CD4-positive, alpha-beta T cell treated with Interleukin-15 for 1 hour (primary cell): ENCODE measurements at regions not wholly inside any gene's neighbourhood (a gene's known extent, or its start where the extent isn't known, plus 50 kb on each side); places are given as distances from the start of the nearest gene placed in this dataset.

Experiments used
- DNase-seq: peaks from one replicate; pipeline ENCODE4 v3.0.0-alpha.2; 2020

GRCh38 chr13:106906426-106906996 is 338.6 kb upstream of the ARGLU1 start:
- no peak for DNase-seq

DNA sequence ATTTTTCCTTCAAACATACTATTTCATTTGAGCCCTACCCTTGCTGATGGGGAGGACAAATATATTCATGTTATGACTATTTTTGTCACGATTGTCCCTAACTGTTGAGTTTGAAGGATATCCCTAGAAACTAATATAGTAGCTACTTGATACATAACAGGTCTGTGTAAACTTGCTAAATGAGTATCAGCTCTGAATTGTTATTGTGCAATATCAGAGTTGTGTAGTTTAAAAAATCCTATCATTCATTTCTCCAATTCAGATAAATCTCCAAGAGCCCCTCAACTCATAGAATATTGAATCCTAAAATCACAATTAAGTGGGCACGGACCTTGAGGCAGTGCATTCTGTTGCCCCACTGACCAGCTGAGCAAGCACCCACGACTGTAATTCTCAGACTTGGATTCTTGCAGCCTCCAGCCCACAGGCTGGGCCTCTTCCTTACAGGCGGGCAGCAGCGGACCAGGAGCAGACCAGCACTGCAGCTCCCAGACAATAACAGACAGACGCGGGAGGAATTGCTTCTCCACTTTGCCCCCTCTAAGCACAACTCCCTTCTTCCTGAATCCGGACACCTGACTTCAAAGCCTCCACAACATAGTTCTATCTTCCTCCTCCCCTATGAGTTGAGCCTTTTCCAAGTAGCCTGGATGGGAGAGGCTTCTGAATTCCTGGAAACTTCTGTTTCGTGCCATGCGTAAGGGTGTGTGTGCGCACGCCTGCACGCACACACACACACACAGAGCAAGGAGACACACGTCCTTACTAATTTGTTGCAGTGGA is 337.6 kb upstream of the ARGLU1 start:
- no peak for DNase-seq

- DNase-seq, result no peak
These were observed 331.5 kb upstream of the ARGLU1 start for GRCh38 chr13:106899442-106899841.

DNA sequence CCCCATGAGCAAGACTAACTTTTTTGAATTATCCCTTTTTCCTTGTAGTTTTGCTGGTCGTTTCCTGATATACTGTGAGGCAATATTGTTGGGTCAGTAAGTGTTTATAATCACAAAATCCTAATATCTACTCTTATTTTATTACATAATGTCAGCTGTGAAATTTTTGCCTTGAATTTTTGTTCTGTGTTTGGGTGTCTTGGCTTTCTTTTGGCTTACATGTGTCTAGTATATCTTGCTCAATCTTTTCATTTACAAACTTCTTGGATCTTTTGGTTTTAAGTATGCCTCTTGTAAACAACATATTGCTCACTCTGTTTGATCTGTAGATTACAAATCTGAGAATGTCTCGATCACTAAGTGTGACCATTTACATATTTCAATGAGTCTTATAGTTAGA is 330.3 kb upstream of the ARGLU1 start:
- DNase-seq, result no peak

GRCh38 chr13:106888148-106888547 is 320.2 kb upstream of the ARGLU1 start:
- DNase-seq, result no peak

DNA sequence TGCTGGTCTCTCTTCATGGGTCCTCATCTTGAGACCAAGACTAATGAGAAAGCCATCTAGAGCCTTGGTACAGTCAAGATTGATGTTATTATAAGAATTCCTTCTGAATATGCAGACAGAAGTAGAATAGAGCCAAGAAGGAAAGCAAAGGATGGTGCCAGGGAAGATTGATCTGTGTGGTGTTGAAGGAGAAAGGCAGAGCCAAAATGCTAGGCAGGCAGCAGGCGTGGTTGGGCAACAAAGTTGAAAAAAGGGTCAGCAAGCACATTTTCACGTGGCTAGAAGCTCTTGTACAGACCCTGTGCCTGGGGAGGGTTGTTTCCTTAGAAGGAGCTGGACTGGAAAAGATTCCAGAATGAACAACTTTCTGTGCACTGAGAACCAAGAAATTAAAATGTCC is 319.7 kb upstream of the ARGLU1 start:
- no peak for DNase-seq

DNA sequence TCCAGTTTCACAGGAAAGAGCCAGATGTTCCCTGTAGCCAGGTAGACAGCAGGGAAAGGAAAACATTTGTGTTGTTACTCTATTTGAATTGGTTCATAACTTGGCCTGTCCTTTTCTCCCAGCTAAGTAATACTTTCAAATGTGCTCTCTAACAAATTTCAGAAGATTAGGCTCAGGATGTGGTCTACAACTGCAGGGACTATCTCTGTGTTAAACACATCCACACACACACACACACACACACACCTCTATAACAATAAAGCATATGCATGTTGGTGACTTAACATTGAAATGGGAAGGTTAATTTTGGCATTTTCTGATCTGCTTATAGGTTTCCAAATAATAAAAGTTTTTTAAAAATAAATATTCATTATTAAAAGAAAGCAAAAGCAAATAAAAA is 316.0 kb upstream of the ARGLU1 start:
- DNase-seq, result no peak

DNA sequence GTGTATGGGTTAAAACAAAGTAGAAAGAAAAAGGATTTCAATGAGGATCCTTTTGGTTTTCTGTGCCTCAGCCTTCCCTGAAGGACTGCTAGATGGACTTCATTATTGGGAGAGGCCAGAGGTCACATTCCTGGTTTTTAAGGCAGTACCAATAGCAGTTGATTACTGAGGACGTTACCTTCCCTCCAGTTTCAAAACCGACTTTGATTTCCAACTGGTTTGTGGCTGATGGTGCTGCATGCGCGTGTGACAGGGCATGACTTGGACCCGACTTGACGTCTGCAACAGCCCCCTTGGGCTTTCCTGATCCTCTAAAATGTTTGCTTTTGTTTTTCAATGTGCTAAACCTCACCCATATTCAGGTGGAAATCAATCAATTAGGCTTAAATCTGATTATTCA is 314.3 kb upstream of the ARGLU1 start:
- no peak for DNase-seq

- no peak for DNase-seq
These were observed 311.9 kb upstream of the ARGLU1 start for GRCh38 chr13:106879806-106880205.

GRCh38 chr13:106874323-106874722 is 306.4 kb upstream of the ARGLU1 start:
- no peak for DNase-seq

DNA sequence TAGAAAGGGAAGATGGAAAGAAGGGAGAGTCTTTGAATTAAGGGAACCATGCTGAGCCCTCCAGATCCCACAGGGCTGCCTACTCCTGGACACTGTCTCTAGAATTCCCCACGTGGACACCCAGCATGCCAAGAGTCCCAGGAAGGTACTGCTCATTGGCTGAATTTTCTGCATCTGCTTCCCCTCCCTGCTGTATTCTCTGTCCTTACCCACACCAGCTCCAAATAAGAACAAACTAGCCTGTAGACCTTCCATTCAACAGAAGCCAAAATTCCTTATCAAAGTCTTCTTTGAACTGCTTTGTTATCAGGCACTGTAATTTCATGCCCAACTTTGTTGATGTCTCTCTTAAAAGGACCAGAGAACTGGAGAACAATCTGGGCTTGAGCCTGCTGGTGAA is 305.9 kb upstream of the ARGLU1 start:
- DNase-seq, result no peak

DNA sequence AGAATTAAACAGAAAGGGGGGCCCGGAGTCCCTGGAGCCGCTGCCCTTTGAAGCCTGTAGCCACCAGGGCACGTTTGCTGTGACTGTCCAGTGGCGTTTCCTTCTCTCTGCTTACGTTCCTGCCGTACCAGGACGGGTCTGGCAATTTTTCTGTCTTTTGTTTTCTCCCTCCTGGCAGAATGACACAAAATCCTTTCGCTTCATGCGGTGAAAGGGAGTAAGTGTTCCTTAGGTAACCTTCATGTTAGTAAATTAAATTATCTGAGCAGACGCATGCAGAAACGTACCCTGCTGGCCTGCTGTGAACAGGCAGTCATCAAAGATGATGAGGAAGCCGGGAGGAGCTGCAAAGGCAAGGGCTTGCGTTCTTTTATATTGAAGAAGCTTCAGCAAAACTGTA is 299.3 kb upstream of the ARGLU1 start:
- no peak for DNase-seq

DNA sequence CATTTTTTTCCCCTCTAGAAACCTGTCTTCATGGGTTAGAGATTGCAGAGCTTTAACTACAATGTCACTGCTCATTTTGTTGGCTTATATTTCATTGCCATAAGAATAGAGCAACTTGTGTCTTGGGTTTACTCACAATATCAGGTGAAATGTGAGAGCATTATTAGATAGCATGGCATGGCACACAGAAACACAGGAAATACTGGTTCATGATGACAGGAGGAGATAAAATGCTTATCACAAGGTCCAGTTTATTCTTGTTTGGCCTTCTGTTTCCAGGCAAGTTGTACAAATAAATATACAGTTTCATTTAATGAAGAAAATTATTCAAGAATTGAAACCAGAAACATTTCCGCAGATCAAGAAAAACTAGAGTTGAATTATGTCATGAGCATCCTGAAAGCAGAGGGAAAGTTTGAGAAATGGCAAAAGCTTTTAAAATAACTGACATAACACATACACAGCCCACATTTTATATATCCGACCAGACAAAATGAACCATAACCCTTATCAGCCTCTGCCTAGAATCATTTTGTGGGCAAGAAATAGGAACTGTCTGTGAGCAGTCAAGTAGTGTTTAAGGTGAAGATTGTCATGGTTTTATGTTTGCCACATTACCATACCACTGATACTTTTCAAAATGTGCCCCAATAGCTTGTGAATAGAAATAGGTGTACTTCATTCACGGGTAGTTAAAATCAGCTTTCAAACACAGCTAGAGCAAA is 297.9 kb upstream of the ARGLU1 start:
- no peak for DNase-seq

GRCh38 chr13:106859533-106859904 is 291.6 kb upstream of the ARGLU1 start:
- no peak for DNase-seq

DNA sequence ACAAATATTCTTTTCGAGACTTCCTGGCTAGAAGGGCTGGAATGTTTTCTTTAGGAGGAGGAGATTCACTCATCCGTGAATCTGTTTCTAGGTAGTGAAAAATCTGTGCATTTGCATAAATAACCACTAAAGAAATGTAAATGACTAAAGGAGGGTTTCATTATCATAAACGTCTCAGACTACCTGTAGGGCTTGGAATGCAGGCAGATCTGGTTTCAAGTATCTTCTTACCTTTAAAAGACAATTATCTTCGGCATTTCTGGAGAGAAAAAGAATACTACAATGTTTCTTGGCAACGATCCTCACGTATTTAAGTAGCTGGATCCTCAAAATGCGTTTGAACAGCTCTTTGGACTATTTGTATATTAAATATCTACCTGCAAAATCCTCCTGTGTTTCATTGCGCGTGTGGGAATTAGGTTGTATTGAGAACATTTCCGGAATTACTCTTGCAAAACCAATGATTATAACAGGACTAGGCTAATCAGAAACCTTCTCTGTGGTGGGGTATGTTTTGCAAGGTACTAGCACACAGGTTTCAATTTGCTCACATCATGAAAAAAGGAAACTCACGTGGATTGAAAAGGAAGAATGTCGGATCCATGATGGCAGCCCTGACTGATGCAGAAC is 291.1 kb upstream of the ARGLU1 start:
- DNase-seq, result no peak

GRCh38 chr13:106852436-106852835 is 284.5 kb upstream of the ARGLU1 start:
- no peak for DNase-seq

DNA sequence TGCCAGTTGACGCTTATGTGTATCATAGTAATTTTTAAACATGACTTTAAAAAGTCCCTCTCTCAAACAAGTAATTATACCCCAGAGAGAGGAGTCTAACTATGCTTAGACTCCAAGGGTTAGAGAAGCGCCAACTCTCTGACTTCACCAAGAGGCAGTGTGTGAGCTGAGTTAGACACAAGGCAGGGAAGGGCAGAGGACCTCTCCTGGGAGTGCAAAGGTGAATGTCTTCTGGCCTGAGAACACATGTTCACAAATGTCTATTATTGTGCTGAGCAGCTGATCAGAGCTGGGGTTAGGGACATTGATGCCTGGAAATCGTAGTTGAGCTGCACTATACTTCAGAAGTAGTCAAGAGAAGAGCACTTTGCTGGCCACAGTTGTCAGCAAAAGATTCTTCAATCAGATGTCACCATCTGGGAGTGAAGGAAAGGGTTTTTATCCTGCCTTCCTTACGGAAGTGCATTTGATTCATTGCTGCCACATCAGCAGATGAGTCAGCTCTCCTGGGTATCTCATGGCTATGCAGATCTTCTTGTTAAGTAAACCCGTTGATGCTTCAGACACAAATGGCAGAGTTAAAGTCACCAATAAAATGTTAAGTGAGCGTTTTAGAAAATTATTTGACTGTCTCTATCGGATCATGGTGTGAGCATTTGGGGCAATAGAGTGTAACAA is 283.2 kb upstream of the ARGLU1 start:
- no peak for DNase-seq

GRCh38 chr13:106846571-106847448 is 278.9 kb upstream of the ARGLU1 start:
- DNase-seq, result no peak

DNA sequence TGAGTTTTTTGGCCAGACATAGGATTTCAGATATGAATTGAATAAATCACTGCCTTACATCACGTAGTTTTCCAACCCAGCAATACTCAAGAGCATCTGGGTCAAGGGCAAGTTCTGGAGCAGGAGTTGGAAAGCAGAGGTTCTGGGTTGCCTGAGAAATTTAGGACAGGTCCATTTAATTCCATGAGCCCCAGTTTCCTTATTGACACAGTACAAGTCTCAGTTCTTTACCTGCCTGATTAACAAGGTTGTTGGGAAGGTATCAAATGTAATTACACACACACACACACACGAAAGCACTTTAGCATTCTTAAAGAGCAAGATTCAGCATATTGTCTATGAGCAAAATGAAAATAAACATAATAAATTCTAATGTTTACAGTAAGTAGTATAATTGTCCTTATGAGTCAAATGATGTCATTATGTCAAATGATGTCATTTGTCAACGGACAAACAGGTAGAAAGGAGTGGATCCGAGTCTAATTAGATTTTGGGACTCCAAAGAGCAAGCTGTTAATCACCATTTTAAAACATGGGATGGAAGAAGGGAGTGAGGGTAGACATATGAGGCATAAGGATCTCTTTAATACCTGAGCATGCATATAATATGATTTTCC is 268.4 kb upstream of the ARGLU1 start:
- no peak for DNase-seq

DNA sequence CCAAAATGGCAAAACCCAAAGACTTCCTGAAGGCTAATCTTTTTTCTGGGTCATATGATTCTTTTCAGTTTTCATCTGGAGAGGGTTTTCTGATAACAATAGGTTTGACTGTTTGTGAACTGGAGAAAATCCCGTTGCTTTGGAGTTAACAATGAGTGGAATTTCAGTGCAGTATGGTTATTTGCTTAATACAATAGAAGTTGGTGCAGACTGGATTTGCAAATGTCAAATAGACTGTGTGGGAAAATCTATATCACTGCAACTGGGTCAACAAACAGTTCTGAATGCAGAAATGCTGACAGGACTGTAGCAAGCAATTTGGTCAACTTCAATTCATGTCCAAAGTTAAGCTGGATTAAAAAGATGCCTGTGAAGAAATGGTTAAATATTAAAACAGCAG is 267.5 kb upstream of the ARGLU1 start:
- no peak for DNase-seq

DNA sequence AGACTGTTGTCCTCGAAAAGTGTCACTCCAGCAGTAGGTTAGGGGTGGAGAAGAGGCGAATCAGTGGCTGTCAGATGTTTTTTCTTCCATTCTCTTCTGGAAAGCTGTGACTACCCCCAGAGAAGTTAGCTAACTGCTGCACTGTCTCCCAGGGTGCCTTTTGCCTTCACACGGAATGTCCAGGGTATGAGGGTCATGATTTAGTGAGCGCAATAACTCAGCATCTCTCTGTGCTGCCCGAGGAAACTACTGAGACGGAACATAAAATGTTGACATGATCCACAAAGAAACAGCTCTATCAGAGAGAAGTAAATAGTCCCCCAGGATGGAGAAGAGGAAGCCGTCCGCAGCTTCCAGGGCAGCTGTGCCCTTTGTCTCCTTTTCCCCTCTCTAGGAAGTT is 254.0 kb upstream of the ARGLU1 start:
- no peak for DNase-seq
